ENCODE measurements at regions not wholly inside any gene's neighbourhood (a gene's known extent, or its start where the extent isn't known, plus 50 kb on each side); places are given as distances from the start of the nearest gene placed in this dataset.

DNA sequence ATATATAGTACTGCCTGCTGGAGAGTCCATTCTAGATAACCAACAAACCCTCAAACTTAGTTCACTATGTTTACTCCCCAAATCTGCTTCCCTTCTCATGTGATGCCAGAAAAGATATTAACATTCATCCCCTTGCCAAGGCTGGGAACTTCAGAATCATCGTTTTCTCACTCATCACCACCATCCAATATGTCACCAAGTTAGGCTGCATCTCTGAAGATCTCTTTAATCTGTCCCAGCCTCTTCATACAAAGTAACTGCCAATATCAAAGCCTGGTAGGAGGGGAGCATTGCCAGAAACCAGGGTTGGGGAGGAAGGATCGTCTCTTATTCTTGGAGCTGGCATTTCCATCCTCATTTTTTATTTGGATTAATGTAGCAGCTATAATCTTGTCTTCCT lies 71.6 kb downstream of the XCL2 start:
- H3K4me2 ChIP-seq (ENCODE audit: low read length), result no peak overlapping the region
- no peaks in the 10 kb centered on the region for H3K36me3 ChIP-seq (replicated peaks; ENCODE audit: low read depth, low read length)
- TF ChIP-seq, protein P1, sequence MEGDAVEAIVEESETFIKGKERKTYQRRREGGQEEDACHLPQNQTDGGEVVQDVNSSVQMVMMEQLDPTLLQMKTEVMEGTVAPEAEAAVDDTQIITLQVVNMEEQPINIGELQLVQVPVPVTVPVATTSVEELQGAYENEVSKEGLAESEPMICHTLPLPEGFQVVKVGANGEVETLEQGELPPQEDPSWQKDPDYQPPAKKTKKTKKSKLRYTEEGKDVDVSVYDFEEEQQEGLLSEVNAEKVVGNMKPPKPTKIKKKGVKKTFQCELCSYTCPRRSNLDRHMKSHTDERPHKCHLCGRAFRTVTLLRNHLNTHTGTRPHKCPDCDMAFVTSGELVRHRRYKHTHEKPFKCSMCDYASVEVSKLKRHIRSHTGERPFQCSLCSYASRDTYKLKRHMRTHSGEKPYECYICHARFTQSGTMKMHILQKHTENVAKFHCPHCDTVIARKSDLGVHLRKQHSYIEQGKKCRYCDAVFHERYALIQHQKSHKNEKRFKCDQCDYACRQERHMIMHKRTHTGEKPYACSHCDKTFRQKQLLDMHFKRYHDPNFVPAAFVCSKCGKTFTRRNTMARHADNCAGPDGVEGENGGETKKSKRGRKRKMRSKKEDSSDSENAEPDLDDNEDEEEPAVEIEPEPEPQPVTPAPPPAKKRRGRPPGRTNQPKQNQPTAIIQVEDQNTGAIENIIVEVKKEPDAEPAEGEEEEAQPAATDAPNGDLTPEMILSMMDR (IDR thresholded peaks at IDR 0.05; ENCODE audit: low read depth, low read length), result no peak
- no peak for TF ChIP-seq EZH2phosphoT487 (IDR thresholded peaks at IDR 0.05; ENCODE audit: low read depth)
- no peak overlapping the region for H3K27ac ChIP-seq (ENCODE audit: low read length)
- no peak overlapping the region for H3K9ac ChIP-seq (ENCODE audit: low read length)
- H3K4me1 ChIP-seq (ENCODE audit: low read length), result peaks cover 1% of the 10 kb centered on the region
- H2AFZ ChIP-seq (ENCODE audit: low read depth, low read length), result no peak overlapping the region
- H3K79me2 ChIP-seq (ENCODE audit: low read length), result no peaks in the 10 kb centered on the region
- no peaks in the 10 kb centered on the region for H4K20me1 ChIP-seq (ENCODE audit: insufficient read depth, low read length)
- no peak overlapping the region for H3K4me3 ChIP-seq (ENCODE audit: low read length)
- no peaks in the 10 kb centered on the region for H3K27me3 ChIP-seq (ENCODE audit: low read depth, low read length)
- H3K9me3 ChIP-seq (ENCODE audit: insufficient read depth, low read length), result no peaks in the 10 kb centered on the region

DNA sequence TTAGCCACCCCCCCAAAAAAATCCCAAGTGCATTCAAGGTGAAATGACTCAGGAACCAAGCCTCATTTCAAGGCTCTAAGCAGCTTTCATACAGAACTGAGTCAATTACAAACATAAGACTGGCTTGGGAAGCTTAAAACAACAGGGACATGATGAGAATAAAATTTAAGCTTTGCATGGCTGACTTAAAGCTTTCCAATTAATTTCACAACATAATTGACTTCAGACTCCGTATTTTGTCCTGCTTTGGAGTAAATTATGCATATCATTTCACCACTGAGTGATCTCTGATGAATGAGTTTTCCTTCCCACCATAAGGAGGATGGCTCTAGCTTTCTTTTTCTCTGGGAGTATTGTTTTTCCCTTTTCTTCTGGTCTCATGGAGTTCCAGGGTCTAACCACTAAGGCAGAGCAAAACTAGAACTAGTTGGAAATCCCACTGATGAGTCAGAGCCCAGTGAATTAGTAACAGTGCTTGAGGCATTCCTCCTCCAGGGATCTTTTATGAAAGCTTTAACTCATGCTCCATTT lies 72.8 kb downstream of the XCL2 start:
- H4K20me1 ChIP-seq (ENCODE audit: insufficient read depth, low read length), result no peaks in the 10 kb centered on the region
- H3K9me3 ChIP-seq (ENCODE audit: insufficient read depth, low read length), result no peaks in the 10 kb centered on the region
- H3K9ac ChIP-seq (ENCODE audit: low read length), result no peak overlapping the region
- H3K79me2 ChIP-seq (ENCODE audit: low read length), result no peaks in the 10 kb centered on the region
- no peaks in the 10 kb centered on the region for H3K27me3 ChIP-seq (ENCODE audit: low read depth, low read length)
- H2AFZ ChIP-seq (ENCODE audit: low read depth, low read length), result no peak overlapping the region
- no peaks in the 10 kb centered on the region for H3K36me3 ChIP-seq (replicated peaks; ENCODE audit: low read depth, low read length)
- peaks cover 8% of the 10 kb centered on the region for H3K4me1 ChIP-seq (ENCODE audit: low read length)
- no peak overlapping the region for H3K4me3 ChIP-seq (ENCODE audit: low read length)
- H3K27ac ChIP-seq (ENCODE audit: low read length), result no peak overlapping the region
- no peak overlapping the region for H3K4me2 ChIP-seq (ENCODE audit: low read length)
- TF ChIP-seq, protein P1 (IDR thresholded peaks at IDR 0.05; ENCODE audit: low read depth, low read length), result no peak
- no peak for TF ChIP-seq EZH2phosphoT487 (IDR thresholded peaks at IDR 0.05; ENCODE audit: low read depth)

DNA sequence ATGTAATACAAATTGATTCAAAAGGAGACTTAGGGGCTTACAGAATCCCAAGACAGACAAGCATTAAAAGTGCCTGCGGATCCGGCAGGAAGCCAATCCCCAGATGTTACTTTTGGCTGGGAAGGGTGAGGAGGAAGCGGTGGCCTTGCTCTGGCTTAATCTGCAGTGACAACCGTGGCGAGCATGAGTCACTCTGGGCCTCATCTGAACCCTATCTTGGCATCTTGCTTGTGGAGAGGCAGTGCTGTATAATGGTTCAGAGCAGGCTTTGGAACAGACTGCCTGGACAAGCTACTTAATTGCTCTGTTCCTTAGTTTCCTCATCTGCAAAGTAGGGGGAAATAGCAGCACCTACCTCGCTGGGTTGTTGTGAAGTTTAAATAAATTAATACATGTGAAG lies 74.1 kb downstream of the XCL2 start:
- Histone ChIP-seq H4K20me1 (ENCODE audit: insufficient read depth, low read length) (no peaks in the 10 kb centered on the region), H3K4me1 (ENCODE audit: low read length) (peaks cover 8% of the 10 kb centered on the region), H3K4me2 (ENCODE audit: low read length) (no peak overlapping the region), H3K9me3 (ENCODE audit: insufficient read depth, low read length) (no peaks in the 10 kb centered on the region), H3K36me3 (replicated peaks; ENCODE audit: low read depth, low read length) (no peaks in the 10 kb centered on the region), H3K79me2 (ENCODE audit: low read length) (no peaks in the 10 kb centered on the region), H3K27me3 (ENCODE audit: low read depth, low read length) (no peaks in the 10 kb centered on the region), H3K9ac (ENCODE audit: low read length) (no peak overlapping the region), H3K4me3 (ENCODE audit: low read length) (no peak overlapping the region), H3K27ac (ENCODE audit: low read length) (no peak overlapping the region), H2AFZ (ENCODE audit: low read depth, low read length) (0 out of 2 replicates have a peak overlapping the region, but pooled peaks have one; percentile 4)
- no peak for TF ChIP-seq EZH2phosphoT487 (IDR thresholded peaks at IDR 0.05; ENCODE audit: low read depth)
- TF ChIP-seq, protein P1 (IDR thresholded peaks at IDR 0.05; ENCODE audit: low read depth, low read length), result no peak

DNA sequence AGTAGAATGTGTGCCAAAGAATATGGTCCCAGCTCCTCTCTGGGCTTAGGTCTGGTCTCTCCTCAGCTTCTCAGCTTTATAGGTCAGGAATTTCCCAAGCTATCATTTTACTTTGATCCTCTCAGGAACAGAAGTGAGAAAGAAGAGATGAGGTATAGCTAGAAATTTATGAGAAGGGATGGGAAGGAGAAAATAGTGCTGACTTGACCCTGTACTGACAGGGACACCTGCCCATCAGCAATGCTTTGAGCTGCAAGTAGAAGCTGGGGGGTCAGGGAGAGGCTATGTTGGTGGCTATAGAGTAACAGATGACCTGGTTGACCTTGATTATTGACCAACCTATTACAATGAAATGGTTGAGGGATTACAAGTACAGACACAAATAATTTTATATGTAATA lies 75.0 kb downstream of the XCL2 start:
- no peak overlapping the region for H2AFZ ChIP-seq (ENCODE audit: low read depth, low read length)
- no peaks in the 10 kb centered on the region for H3K36me3 ChIP-seq (replicated peaks; ENCODE audit: low read depth, low read length)
- H3K27me3 ChIP-seq (ENCODE audit: low read depth, low read length), result no peaks in the 10 kb centered on the region
- H3K9me3 ChIP-seq (ENCODE audit: insufficient read depth, low read length), result no peaks in the 10 kb centered on the region
- no peak overlapping the region for H3K4me2 ChIP-seq (ENCODE audit: low read length)
- peaks cover 8% of the 10 kb centered on the region for H3K4me1 ChIP-seq (ENCODE audit: low read length)
- no peak overlapping the region for H3K9ac ChIP-seq (ENCODE audit: low read length)
- H3K27ac ChIP-seq (ENCODE audit: low read length), result no peak overlapping the region
- H3K79me2 ChIP-seq (ENCODE audit: low read length), result no peaks in the 10 kb centered on the region
- H3K4me3 ChIP-seq (ENCODE audit: low read length), result no peak overlapping the region
- H4K20me1 ChIP-seq (ENCODE audit: insufficient read depth, low read length), result no peaks in the 10 kb centered on the region
- TF ChIP-seq, protein P1 (IDR thresholded peaks at IDR 0.05; ENCODE audit: low read depth, low read length), result no peak
- no peak for TF ChIP-seq EZH2phosphoT487 (IDR thresholded peaks at IDR 0.05; ENCODE audit: low read depth)
